LHCN-M2 (cell line): ENCODE measurements at regions not wholly inside any gene's neighbourhood (a gene's known extent, or its start where the extent isn't known, plus 50 kb on each side); places are given as distances from the start of the nearest gene placed in this dataset.

Experiments used
- DNase-seq: peaks from one replicate; pipeline ENCODE4 v3.0.0-alpha.2; 2012; ENCODE audit warnings: low read depth

- DNase-seq = no peak
Measured at GRCh38 chr5:23089286-23089685, 236.1 kb upstream of the CDH12 start.

DNA sequence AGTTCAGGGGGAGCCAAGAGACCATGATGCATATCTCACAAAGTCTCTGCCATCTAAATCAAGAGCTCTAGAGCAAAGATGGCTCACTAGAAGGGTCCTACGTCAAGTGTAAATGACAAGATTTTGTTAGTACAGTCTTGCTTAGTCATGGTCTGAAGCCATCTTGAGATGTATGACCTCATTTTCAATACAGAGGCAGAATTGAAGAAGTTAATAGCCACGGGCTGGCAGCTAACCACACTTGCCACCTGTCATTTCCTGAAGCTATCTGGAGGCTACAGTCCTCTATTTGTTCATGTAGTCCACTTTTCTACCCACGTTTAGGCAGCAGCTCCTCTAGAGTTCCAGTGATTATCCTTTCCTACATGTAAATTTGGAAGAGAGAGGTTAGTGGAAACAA lies 231.7 kb upstream of the CDH12 start:
- no peak for DNase-seq

GRCh38 chr5:23072179-23072578 lies 219.0 kb upstream of the CDH12 start:
- no peak for DNase-seq

DNA sequence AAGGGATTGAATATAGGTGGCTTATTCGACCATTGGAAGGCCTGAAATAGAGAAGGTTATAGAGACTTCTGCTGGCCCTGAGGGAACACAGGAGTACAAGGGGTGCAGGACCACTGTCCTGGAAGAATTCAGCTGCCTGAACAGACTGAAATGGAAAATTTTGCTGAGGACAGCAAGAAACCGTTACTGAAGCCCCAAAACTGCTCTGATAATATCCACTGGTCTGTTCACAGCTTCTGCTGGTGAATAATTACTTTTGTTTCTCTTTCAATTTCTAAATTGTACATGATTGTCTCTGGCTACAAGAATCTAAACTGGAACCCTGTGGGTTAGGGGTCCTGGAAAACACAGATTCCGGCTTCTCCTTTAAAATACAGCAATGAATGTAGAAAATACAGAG lies 218.5 kb upstream of the CDH12 start:
- DNase-seq = no peak

GRCh38 chr5:23064710-23065109 lies 211.6 kb upstream of the CDH12 start:
- DNase-seq = no peak

DNA sequence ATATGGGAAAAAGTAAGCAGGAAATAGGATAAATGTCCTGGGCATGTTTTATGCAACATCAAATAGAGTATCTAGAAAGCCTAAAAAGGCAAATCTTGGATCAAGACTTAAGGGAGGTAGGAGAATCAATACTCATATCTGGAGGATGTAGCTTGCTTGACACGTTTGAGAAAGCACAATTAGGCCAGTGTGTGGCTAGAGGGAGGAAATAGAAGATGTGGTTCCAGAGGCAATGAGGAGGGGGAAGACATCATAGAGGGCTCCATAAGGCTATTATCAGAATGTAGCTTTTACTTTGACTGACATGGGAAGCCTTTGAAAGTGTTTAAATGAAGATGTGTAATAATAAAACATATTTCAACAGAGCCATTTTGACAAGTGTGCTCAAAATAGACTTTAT lies 200.7 kb upstream of the CDH12 start:
- DNase-seq = no peak

- DNase-seq = no peak
Measured at GRCh38 chr5:23042226-23042625, 189.1 kb upstream of the CDH12 start.

GRCh38 chr5:23035555-23036090 lies 182.5 kb upstream of the CDH12 start:
- DNase-seq = no peak

- no peak for DNase-seq
Measured at GRCh38 chr5:23033864-23034263, 180.7 kb upstream of the CDH12 start.

DNA sequence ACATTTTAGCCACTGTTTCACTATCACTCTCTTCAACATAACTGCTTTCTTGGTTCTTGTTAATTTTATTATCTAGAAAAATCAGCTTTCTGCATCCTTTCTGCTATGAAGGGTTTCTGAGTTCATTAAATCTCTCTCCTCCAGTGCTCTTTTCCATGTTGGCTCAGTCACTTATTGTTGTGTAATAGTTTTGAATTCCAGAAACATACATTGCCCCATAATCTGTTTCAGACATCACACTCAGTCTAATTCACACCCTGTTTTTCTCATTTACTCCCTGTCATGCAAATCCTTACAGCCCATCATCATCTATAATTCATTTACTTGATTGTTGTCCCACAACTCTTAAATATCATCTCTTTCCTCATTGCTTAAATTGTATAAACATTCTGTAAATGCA lies 176.1 kb upstream of the CDH12 start:
- DNase-seq = no peak

- DNase-seq = no peak
Measured at GRCh38 chr5:23028445-23029021, 175.4 kb upstream of the CDH12 start.

- no peak for DNase-seq
Measured at GRCh38 chr5:23027830-23028229, 174.7 kb upstream of the CDH12 start.

- no peak for DNase-seq
Measured at GRCh38 chr5:23027331-23027730, 174.2 kb upstream of the CDH12 start.

- DNase-seq = no peak
Measured at GRCh38 chr5:23026252-23027170, 173.4 kb upstream of the CDH12 start.

- no peak for DNase-seq
Measured at GRCh38 chr5:23025629-23026233, 172.6 kb upstream of the CDH12 start.

DNA sequence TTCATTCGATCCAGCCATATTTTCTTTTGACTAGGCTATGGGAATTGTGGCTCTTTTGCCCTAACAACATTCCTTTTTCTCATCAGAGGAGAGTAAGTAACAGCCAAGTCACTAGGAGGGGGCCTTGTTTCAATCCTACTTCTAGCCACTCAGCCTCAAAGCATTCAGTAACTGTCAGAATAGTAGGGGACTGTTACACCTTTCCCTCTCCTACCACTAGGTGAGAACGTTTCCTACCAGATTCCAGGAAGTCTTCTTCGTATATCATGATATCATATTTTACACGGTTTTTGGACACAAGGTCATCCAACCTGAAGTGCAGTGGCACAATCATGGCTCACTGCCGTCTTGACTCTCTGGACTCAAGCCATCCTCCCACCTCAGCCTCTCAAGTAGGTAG lies 171.3 kb upstream of the CDH12 start:
- DNase-seq = no peak

- DNase-seq = no peak
Measured at GRCh38 chr5:23014825-23015224, 161.7 kb upstream of the CDH12 start.

DNA sequence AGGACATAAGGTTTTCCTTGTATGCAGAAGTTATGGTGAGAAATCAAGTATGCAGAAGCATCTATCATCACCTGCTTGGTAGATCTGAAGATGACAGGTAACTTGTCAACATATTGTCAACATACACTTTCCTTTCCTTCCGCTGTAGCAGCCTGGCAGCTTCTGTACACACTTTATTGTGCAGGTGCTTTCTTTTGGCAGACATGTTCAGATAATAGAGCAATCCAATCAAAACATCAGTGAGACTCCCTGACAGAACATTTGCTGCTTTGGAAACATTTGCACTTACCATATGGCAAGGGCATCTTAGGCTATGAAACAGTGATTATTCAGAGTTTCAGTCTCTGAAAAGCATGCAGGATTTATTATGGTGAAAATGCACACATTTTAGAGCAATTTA lies 161.1 kb upstream of the CDH12 start:
- no peak for DNase-seq

GRCh38 chr5:23013395-23013998 lies 160.4 kb upstream of the CDH12 start:
- DNase-seq = no peak

- DNase-seq = no peak
Measured at GRCh38 chr5:23012842-23013241, 159.7 kb upstream of the CDH12 start.

GRCh38 chr5:23007762-23008161 lies 154.6 kb upstream of the CDH12 start:
- DNase-seq = no peak

- no peak for DNase-seq
Measured at GRCh38 chr5:23007236-23007635, 154.1 kb upstream of the CDH12 start.
